HAP-1 (cell line): ENCODE measurements at regions not wholly inside any gene's neighbourhood (a gene's known extent, or its start where the extent isn't known, plus 50 kb on each side); places are given as distances from the start of the nearest gene placed in this dataset.
"Not testable (repeated sequence)": the region's sequence is repeated elsewhere in the genome, so short reads cannot be mapped to it uniquely, and the experiment has no call there.

Source experiments
- DNase-seq, 2 experiments: peaks; one replicate each; pipeline ENCODE4 v3.0.0-alpha.2; 2016 to 2020; ENCODE audit warnings: low spot score in 2 of 2
- H3K27me3 ChIP-seq: fragments of 250-450 bp; sonication (Bioruptor Pico); 2 replicates; pipeline ENCODE4 v1.5.1; 2020; ENCODE audit warnings: low read depth, mild to moderate bottlenecking, moderate library complexity
- H3K36me3 ChIP-seq: fragments of 250-450 bp; sonication (Bioruptor Pico); replicated peaks from 2 replicates; pipeline ENCODE4 v1.5.1; 2020; ENCODE audit warnings: mild to moderate bottlenecking
- H3K4me1 ChIP-seq: fragments of 250-450 bp; sonication (Bioruptor Pico); 2 replicates; pipeline ENCODE4 v1.5.1; 2020; ENCODE audit warnings: mild to moderate bottlenecking
- H3K4me3 ChIP-seq: fragments of 250-450 bp; sonication (Bioruptor Pico); 2 replicates; pipeline ENCODE4 v1.5.1; 2020; ENCODE audit warnings: mild to moderate bottlenecking, moderate library complexity
- H3K9me3 ChIP-seq: fragments of 250-450 bp; sonication (Bioruptor Pico); 2 replicates; pipeline ENCODE4 v1.5.1; 2020; ENCODE audit warnings: mild to moderate bottlenecking, moderate library complexity
- in situ Hi-C: fragments of 300-500 bp; cut with MboI; formaldehyde crosslinking; loops from 3 replicates; pipeline ENCODE4 v1.14.3; 2020; ENCODE audit warnings: low sequenced_read_pairs, inconsistent platforms, mixed read lengths

- no peaks in the 10 kb centered on the region for H3K9me3 ChIP-seq
- H3K36me3 ChIP-seq: no peaks in the 10 kb centered on the region
- no peak overlapping the region for H3K4me3 ChIP-seq
- H3K4me1 ChIP-seq: no peaks in the 10 kb centered on the region
- in situ Hi-C loops: no loop called here
- DNase-seq: no peak
- H3K27me3 ChIP-seq: no peaks in the 10 kb centered on the region
Observed at GRCh38 chrX:437661-438390, 51.1 kb upstream of the PPP2R3B start.

DNA sequence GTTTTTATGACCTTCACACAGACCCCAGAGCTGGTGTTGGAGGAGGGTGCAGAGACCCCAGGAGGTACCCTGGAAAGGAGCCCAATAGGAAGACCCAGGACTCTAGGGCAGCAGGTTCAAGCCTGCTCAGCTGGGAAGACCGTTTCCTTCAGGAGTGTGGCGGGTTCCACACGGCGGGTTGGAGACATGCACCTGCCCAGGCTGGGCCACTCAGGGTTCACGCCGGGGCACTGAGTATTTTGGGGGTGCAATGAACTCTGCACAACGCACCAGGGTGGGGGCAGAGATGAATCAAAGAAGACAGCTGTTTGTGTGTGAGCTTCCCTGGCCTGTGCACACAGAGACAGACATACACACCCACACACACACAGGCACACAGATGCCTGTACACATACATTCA, 52.5 kb upstream of the PPP2R3B start:
- Histone ChIP-seq H3K36me3 (no peaks in the 10 kb centered on the region), H3K27me3 (no peaks in the 10 kb centered on the region), H3K4me3 (no peak overlapping the region), H3K4me1 (no peaks in the 10 kb centered on the region), H3K9me3 (no peaks in the 10 kb centered on the region)
- in situ Hi-C loops: no loop called here
- no peak for DNase-seq

DNA sequence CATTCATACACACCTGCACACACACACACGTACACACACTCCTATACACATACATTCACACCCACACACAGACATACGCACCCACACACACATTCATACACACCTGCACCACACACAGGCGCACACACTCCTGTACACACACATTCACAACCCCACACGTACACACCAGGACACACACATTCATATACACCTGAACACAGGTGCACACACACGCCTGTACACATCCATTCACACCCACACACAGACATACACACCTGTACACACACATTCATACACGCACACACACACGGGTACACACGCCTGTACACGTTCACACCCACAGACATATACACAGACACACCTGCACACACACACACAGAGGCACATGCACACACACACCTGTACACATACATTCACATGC, 53.0 kb upstream of the PPP2R3B start:
- H3K36me3 ChIP-seq: no peaks in the 10 kb centered on the region
- H3K4me1 ChIP-seq: no peaks in the 10 kb centered on the region
- in situ Hi-C loops: no loop called here
- no peaks in the 10 kb centered on the region for H3K9me3 ChIP-seq
- H3K4me3 ChIP-seq: no peak overlapping the region
- no peak for DNase-seq
- H3K27me3 ChIP-seq: no peaks in the 10 kb centered on the region

- no peak overlapping the region for H3K4me3 ChIP-seq
- no peaks in the 10 kb centered on the region for H3K4me1 ChIP-seq
- no peaks in the 10 kb centered on the region for H3K27me3 ChIP-seq
- in situ Hi-C loops: no loop called here
- H3K36me3 ChIP-seq: no peaks in the 10 kb centered on the region
- no peaks in the 10 kb centered on the region for H3K9me3 ChIP-seq
- DNase-seq: no peak
Observed at GRCh38 chrX:440636-441035, 53.9 kb upstream of the PPP2R3B start.

DNA sequence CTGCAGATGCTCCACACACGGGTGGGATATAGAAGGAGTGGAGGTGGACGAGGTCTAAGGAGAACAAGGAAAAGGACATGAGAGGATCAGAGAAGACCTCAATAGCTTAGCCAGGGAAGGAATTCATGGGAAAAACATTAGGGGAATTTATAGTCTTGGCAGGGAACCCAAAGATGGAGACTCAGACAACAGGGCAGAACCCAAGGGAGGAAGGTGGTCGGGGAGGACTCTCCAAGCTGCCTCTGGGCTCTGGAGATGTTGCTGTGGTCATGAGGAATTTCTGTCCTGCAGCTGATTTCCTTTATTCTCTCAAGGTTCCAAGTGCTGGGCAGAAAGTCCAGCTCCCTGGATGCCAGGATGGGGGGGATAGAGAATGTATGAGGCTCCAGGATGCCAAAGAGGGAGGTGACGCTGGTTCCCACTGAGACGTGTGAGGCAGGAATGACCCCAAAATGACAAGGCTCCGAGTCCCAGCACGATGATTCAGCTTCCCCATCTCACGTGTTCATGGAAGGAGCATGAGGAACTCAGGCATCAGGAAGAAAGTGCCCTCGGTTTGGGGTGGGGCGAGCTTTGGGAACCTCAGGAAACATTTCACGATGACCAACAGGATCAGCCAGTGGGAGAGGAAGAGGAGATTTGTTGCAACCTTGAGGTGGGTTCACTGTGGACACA, 57.0 kb upstream of the PPP2R3B start:
- Histone ChIP-seq H3K4me3 (no peak overlapping the region), H3K27me3 (no peaks in the 10 kb centered on the region), H3K9me3 (no peaks in the 10 kb centered on the region), H3K4me1 (no peaks in the 10 kb centered on the region), H3K36me3 (no peaks in the 10 kb centered on the region)
- in situ Hi-C loops: no loop called here
- no peak for DNase-seq

GRCh38 chrX:444305-444704, 57.6 kb upstream of the PPP2R3B start:
- Histone ChIP-seq H3K36me3 (no peaks in the 10 kb centered on the region), H3K4me3 (no peak overlapping the region), H3K9me3 (no peaks in the 10 kb centered on the region), H3K27me3 (no peaks in the 10 kb centered on the region), H3K4me1 (no peaks in the 10 kb centered on the region)
- DNase-seq: no peak
- in situ Hi-C loops: no loop called here

DNA sequence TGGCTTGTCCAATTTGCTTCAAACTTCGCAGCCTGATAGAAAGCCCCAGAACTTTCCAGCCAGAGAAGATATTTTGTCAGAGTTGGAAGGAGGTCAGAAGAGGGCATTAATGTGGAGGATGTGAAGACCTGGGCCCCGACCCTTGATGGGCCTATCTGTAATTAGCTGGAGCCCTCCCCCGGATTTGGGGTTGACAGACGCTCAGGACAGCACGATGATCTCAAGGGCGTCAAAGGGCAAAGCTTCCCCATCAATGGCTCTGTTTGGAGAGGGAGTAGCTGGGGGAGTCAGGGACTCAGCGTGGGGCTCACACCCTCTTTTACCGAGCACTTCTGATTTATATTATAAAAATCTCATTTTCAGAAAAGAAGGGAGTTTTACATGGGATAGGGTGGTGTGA, 59.0 kb upstream of the PPP2R3B start:
- Histone ChIP-seq H3K4me3 (no peak overlapping the region), H3K9me3 (no peaks in the 10 kb centered on the region), H3K27me3 (no peaks in the 10 kb centered on the region), H3K4me1 (no peaks in the 10 kb centered on the region), H3K36me3 (no peaks in the 10 kb centered on the region)
- no peak for DNase-seq
- in situ Hi-C loops: no loop called here

DNA sequence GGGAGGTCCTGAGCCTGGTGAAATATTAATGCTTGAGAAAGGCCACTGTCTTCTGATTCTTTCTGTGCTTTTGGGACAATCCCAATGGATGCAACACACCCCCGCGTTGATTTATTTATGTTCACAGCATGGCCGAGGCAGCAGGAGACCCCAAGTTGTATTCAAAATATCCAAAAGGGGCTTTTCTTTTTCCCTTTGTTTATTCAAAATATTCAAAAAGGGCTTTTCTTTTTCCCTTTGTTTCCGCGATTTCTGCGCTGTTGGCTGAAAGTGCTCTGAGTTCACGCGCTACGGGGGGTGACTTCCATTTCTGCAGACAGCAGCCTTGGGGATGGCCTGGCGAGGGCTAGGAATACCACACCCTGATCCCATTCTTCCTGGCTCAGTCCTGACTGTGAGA, 59.5 kb upstream of the PPP2R3B start:
- DNase-seq: peak in 1 of 2 experiments; percentile 36
- Histone ChIP-seq H3K9me3 (no peaks in the 10 kb centered on the region), H3K4me3 (no peak overlapping the region), H3K36me3 (no peaks in the 10 kb centered on the region), H3K4me1 (no peaks in the 10 kb centered on the region), H3K27me3 (no peaks in the 10 kb centered on the region)
- in situ Hi-C loops: no loop called here

- no peak for DNase-seq
- H3K36me3 ChIP-seq: no peaks in the 10 kb centered on the region
- no peaks in the 10 kb centered on the region for H3K27me3 ChIP-seq
- no peaks in the 10 kb centered on the region for H3K9me3 ChIP-seq
- H3K4me1 ChIP-seq: no peaks in the 10 kb centered on the region
- no peak overlapping the region for H3K4me3 ChIP-seq
- in situ Hi-C loops: no loop called here
Observed at GRCh38 chrX:447052-447451, 60.3 kb upstream of the PPP2R3B start.

GRCh38 chrX:451750-452149, 65.0 kb upstream of the PPP2R3B start:
- H3K4me3 ChIP-seq, H3K36me3 ChIP-seq, H3K27me3 ChIP-seq, in situ Hi-C loops, H3K9me3 ChIP-seq, H3K4me1 ChIP-seq, DNase-seq: not testable (repeated sequence)

GRCh38 chrX:452598-452997, 65.9 kb upstream of the PPP2R3B start:
- H3K36me3 ChIP-seq: no peaks in the 10 kb centered on the region
- H3K4me3 ChIP-seq: no peak overlapping the region
- no peaks in the 10 kb centered on the region for H3K27me3 ChIP-seq
- no peaks in the 10 kb centered on the region for H3K9me3 ChIP-seq
- in situ Hi-C loops: no loop called here
- no peak for DNase-seq
- no peaks in the 10 kb centered on the region for H3K4me1 ChIP-seq

DNA sequence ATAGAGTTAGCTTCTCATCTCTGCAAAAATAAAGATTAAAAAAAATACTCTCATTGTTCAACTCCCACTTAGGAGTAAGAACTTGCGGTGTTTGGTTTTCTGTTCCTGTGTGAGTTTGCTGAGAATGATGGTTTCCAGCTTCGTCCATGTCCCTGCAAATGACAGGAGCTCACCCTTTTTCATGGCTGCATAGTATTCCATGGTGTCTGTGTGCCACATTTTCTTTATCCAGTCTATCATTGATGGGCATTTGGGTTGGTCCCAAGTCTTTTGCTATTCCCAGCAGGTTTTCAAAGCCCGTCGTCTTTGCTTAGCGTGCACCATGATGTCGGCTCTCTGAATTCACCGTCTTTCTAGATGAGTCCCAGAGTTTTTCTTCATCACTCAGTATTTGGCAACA, 67.8 kb upstream of the PPP2R3B start:
- in situ Hi-C loops: not testable (repeated sequence)

GRCh38 chrX:455199-455598, 68.5 kb upstream of the PPP2R3B start:
- no peaks in the 10 kb centered on the region for H3K27me3 ChIP-seq
- in situ Hi-C loops: no loop called here
- no peak for DNase-seq
- no peaks in the 10 kb centered on the region for H3K9me3 ChIP-seq
- H3K36me3 ChIP-seq: no peaks in the 10 kb centered on the region
- H3K4me1 ChIP-seq: no peaks in the 10 kb centered on the region
- no peak overlapping the region for H3K4me3 ChIP-seq

More for the DNA sequence above, 67.8 kb upstream of the PPP2R3B start:
- not testable (repeated sequence) for DNase-seq, H3K4me3 ChIP-seq, H3K9me3 ChIP-seq, H3K27me3 ChIP-seq, H3K4me1 ChIP-seq, H3K36me3 ChIP-seq

DNA sequence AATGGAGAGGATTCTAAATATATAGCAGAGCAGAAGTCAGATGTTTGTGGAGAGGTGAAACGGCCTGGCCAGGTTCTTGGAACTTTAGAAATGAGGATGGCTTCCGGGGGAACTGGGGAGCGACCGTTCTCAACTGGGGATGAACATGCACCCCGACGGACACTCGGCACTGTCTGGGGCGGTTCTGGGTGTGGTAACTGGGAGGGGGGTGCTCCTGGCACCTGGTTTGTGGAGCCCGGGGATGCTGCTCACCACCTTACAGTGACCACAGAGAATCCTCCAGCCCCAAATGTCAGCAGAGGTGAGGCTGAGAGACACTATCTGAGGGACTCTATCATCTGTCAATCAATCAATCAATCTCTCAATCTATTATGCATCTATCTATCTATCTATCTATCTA, 69.0 kb upstream of the PPP2R3B start:
- H3K9me3 ChIP-seq: no peaks in the 10 kb centered on the region
- no peaks in the 10 kb centered on the region for H3K27me3 ChIP-seq
- DNase-seq: no peak
- in situ Hi-C loops: no loop called here
- no peaks in the 10 kb centered on the region for H3K4me1 ChIP-seq
- no peak overlapping the region for H3K4me3 ChIP-seq
- no peaks in the 10 kb centered on the region for H3K36me3 ChIP-seq

DNA sequence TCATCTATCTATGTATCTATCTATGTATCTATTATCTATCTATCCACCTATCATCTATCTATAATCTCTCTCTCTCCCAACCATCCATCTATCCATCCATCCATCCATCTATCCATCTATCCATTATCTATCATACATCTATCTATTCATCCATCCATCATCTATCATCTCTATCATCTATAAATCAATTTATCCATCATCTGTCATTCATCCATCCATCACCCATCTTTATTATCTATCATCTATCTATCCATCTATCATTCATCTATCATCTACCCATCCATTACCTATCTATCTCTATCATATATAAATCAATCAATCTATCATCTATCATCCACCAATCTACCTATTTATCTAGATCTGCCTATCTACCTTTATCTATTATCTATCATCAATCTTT, 69.4 kb upstream of the PPP2R3B start:
- Histone ChIP-seq H3K4me3 (no peak overlapping the region), H3K9me3 (no peaks in the 10 kb centered on the region), H3K4me1 (no peaks in the 10 kb centered on the region), H3K27me3 (no peaks in the 10 kb centered on the region), H3K36me3 (no peaks in the 10 kb centered on the region)
- DNase-seq: no peak
- in situ Hi-C loops: no loop called here
